ENCODE measurements at regions not wholly inside any gene's neighbourhood (a gene's known extent, or its start where the extent isn't known, plus 50 kb on each side); places are given as distances from the start of the nearest gene placed in this dataset.

DNA sequence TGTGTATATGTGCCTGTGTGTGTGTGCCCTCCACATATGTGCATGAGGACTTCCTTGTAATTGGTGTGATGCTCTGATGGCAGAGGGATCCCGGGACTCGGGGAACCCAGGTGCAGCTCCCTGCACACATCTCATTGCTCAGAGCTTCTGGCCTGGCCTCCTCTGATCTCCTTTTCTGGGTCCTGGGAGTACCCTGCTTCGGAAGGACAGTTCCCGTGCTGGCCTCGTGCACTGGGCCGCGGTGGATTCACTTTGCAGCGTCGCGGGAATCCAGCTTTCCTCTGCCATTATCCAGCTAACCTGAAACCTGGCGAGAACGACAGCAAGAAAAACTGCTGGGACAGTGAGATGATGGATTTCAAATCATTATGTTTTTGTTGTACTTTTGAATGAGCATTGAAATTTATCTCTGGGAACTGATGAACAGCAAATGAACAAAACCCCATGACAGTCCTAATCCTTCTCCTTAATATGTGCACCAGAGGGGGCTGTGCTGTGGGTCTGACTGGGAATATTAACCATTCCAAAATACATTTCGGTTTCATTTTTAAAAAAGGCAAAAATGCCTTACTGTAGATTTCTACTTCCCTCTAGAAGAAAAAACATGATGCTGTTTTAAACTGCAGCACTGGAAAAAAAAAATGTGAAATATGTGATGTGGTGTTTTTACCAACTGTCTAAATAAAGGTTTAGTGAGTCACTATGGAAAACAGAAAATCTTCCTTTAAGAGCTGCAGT is 78.2 kb downstream of the PTGR3 start:
- no TSS peak for BruUV-seq (replicated peaks)
- no peak for DNase-seq (ENCODE audit: low read depth, low spot score)
- no peak overlapping the region for H3K4me3 ChIP-seq (replicated peaks in 1 of 2; ENCODE audit: low read depth in 1 of 2, low read length in 2 of 2)

More for the DNA sequence above, 78.2 kb downstream of the PTGR3 start:
- intact Hi-C loops (cut with micrococcal nuclease): no loop called here
- H3K27me3 ChIP-seq (ENCODE audit: insufficient read depth, low read length): no peaks in the 10 kb centered on the region
- no peak for ATAC-seq
- H3K36me3 ChIP-seq (ENCODE audit: control insufficient read depth in 1 of 2, insufficient read depth in 2 of 2, low read length in 2 of 2): no peaks in the 10 kb centered on the region
- no peak overlapping the region for H3K27ac ChIP-seq (ENCODE audit: low read depth, low read length)
- CTCF ChIA-PET: no interaction called here
- POLR2A ChIA-PET: no interaction called here
- no peaks in the 10 kb centered on the region for H4K20me1 ChIP-seq (ENCODE audit: insufficient read depth)
- H3K9me3 ChIP-seq (ENCODE audit: control insufficient read depth in 1 of 2, insufficient read depth in 1 of 2, low read depth in 1 of 2, low read length in 2 of 2): no peaks in the 10 kb centered on the region
- no peaks in the 10 kb centered on the region for H3K79me2 ChIP-seq (ENCODE audit: insufficient read depth, low read length)
- H2AFZ ChIP-seq (ENCODE audit: low read depth, low read length, poor library complexity, severe bottlenecking): no peak overlapping the region
- H3K9me2 ChIP-seq (ENCODE audit: insufficient read depth): no peaks in the 10 kb centered on the region
- no peak overlapping the region for H3K9ac ChIP-seq (ENCODE audit: low read length)
- RAD21 ChIA-PET (ENCODE audit: low non-redundant PET in 1 of 2, low total read pairs in 2 of 2, uncharacterized antibody in 2 of 2, unreplicated experiment in 2 of 2): no interaction called here
- H3K4me1 ChIP-seq (ENCODE audit: control insufficient read depth in 1 of 2, insufficient read depth in 2 of 2, low read length in 2 of 2): peaks cover 0 to 9% of the 10 kb centered on the region in 2 experiments; a peak in 2 of 4 replicates
- H3K4me2 ChIP-seq (ENCODE audit: low read length): no peak overlapping the region
- no peak for TF ChIP-seq CTCF (IDR thresholded peaks at IDR 0.05 in 2 of 3, conservative IDR thresholded peaks at IDR 0.05 in 1 of 3; ENCODE audit: borderline replicate concordance in 1 of 3, insufficient read depth in 1 of 3, low read depth in 2 of 3, low read length in 2 of 3)
- no peak for TF ChIP-seq CEBPB (IDR thresholded peaks at IDR 0.05; ENCODE audit: low read depth)
- no peak for TF ChIP-seq EZH2phosphoT487 (IDR thresholded peaks at IDR 0.05; ENCODE audit: borderline replicate concordance)
